Hepatocyte (in vitro differentiated cells): ENCODE measurements at regions not wholly inside any gene's neighbourhood (a gene's known extent, or its start where the extent isn't known, plus 50 kb on each side); places are given as distances from the start of the nearest gene placed in this dataset.

Source experiments
- DNase-seq: peaks from one replicate; pipeline ENCODE4 v3.0.0-alpha.2; 2016; ENCODE audit warnings: low spot score
- H2AFZ ChIP-seq: fragments of 200-600 bp; sonication (generic); 2 replicates; pipeline ENCODE4 v1.6.0; 2016; ENCODE audit warnings: antibody characterized with exemption, mild to moderate bottlenecking
- H3K27ac ChIP-seq: fragments of 200-600 bp; sonication (generic); 2 replicates; pipeline ENCODE4 v1.5.1; 2016; ENCODE audit warnings: mild to moderate bottlenecking
- H3K27me3 ChIP-seq: fragments of 200-600 bp; sonication (generic); 2 replicates; pipeline ENCODE4 v1.6.1; 2016
- H3K36me3 ChIP-seq: fragments of 200-600 bp; sonication (generic); replicated peaks from 2 replicates; pipeline ENCODE4 v1.5.1; 2016; ENCODE audit warnings: low read depth; ENCODE audit not compliant: insufficient read depth
- H3K4me1 ChIP-seq: fragments of 200-600 bp; sonication (generic); 2 replicates; pipeline ENCODE4 v1.5.1; 2016; ENCODE audit warnings: mild to moderate bottlenecking, moderate library complexity; ENCODE audit not compliant: insufficient read depth
- H3K4me2 ChIP-seq: fragments of 200-600 bp; sonication (generic); 2 replicates; pipeline ENCODE4 v1.6.0; 2016
- H3K4me3 ChIP-seq: fragments of 200-600 bp; sonication (generic); 2 replicates; pipeline ENCODE4 v1.5.1; 2016; ENCODE audit warnings: mild to moderate bottlenecking
- H3K79me2 ChIP-seq: fragments of 200-600 bp; sonication (generic); 2 replicates; pipeline ENCODE4 v1.6.0; 2017; ENCODE audit warnings: mild to moderate bottlenecking
- H3K9me2 ChIP-seq: fragments of 200-600 bp; sonication (generic); replicated peaks from 2 replicates; pipeline ENCODE4 v1.6.0; 2017; ENCODE audit warnings: mild to moderate bottlenecking; ENCODE audit not compliant: insufficient read depth
- H3K9me3 ChIP-seq: fragments of 200-600 bp; sonication (generic); 2 replicates; pipeline ENCODE4 v1.5.1; 2016; ENCODE audit warnings: low read depth, mild to moderate bottlenecking
- H4K20me1 ChIP-seq: fragments of 200-600 bp; sonication (generic); 2 replicates; pipeline ENCODE4 v1.6.0; 2016; ENCODE audit warnings: mild to moderate bottlenecking; ENCODE audit not compliant: insufficient read depth, poor library complexity, severe bottlenecking
- EZH2 ChIP-seq: fragments of 200-600 bp; sonication (generic); IDR thresholded peaks from 2 replicates; pipeline ENCODE4 v1.6.1; 2016; ENCODE audit warnings: antibody characterized with exemption, mild to moderate bottlenecking, borderline replicate concordance
- EZH2phosphoT487 ChIP-seq: fragments of 200-600 bp; sonication (generic); IDR thresholded peaks from one replicate; pipeline ENCODE4 v1.6.1; 2018; ENCODE audit warnings: antibody characterized with exemption, mild to moderate bottlenecking, low read depth, moderate library complexity; ENCODE audit not compliant: unreplicated experiment, severe bottlenecking
- WGBS: methylation state at CpG from one replicate; pipeline ENCODE4 v1.1.6; 2016; ENCODE audit warnings: low lambda C conversion rate; ENCODE audit errors: missing lambda C conversion rate; 5-methylcytosine and 5-hydroxymethylcytosine counted together
- TF ChIP-seq, protein P1 (sequence below): fragments of 200-600 bp; sonication (generic); IDR thresholded peaks from 2 replicates; pipeline ENCODE4 v1.5.1; 2016; ENCODE audit warnings: antibody characterized with exemption, mild to moderate bottlenecking; ENCODE audit not compliant: poor library complexity

DNA sequence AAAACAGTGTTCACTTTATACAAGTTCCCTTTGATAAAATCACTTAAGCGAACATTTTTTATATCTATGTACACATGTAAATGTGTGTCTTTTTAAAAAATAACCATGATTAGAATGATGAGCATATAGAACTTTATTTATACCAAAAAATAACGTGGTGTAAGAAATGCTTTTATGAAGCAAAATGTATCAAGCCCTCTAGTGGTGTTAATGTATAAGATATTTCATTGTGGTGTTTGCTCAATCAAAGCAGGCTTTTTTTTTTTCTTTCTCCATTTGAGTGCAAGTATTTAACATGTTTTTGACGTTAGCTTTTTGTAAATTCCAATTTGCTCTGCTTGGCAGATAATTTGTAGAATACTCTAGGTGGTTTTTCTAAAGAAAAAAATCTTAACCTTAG lies 2092.4 kb upstream of the TENM3 start:
- WGBS, result 39% methylated on average over 3 of the region's 3 CpGs
- TF ChIP-seq, protein P1, sequence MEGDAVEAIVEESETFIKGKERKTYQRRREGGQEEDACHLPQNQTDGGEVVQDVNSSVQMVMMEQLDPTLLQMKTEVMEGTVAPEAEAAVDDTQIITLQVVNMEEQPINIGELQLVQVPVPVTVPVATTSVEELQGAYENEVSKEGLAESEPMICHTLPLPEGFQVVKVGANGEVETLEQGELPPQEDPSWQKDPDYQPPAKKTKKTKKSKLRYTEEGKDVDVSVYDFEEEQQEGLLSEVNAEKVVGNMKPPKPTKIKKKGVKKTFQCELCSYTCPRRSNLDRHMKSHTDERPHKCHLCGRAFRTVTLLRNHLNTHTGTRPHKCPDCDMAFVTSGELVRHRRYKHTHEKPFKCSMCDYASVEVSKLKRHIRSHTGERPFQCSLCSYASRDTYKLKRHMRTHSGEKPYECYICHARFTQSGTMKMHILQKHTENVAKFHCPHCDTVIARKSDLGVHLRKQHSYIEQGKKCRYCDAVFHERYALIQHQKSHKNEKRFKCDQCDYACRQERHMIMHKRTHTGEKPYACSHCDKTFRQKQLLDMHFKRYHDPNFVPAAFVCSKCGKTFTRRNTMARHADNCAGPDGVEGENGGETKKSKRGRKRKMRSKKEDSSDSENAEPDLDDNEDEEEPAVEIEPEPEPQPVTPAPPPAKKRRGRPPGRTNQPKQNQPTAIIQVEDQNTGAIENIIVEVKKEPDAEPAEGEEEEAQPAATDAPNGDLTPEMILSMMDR, result peak; percentile 53
- no peak for TF ChIP-seq EZH2
- no peaks in the 10 kb centered on the region for H3K9me2 ChIP-seq
- H3K27me3 ChIP-seq, result no peaks in the 10 kb centered on the region
- no peaks in the 10 kb centered on the region for H3K9me3 ChIP-seq
- H3K27ac ChIP-seq, result no peak overlapping the region
- no peaks in the 10 kb centered on the region for H4K20me1 ChIP-seq
- no peaks in the 10 kb centered on the region for H3K79me2 ChIP-seq
- no peak overlapping the region for H3K4me2 ChIP-seq
- no peak for DNase-seq
- no peaks in the 10 kb centered on the region for H3K4me1 ChIP-seq
- no peak overlapping the region for H3K4me3 ChIP-seq
- H3K36me3 ChIP-seq, result no peaks in the 10 kb centered on the region
- H2AFZ ChIP-seq, result no peak overlapping the region

GRCh38 chr4:180152831-180153230 lies 2090.4 kb upstream of the TENM3 start:
- Histone ChIP-seq H2AFZ (no peak overlapping the region), H3K27ac (no peak overlapping the region), H3K79me2 (no peaks in the 10 kb centered on the region), H3K4me3 (no peak overlapping the region), H3K4me1 (no peaks in the 10 kb centered on the region), H3K9me3 (no peaks in the 10 kb centered on the region), H3K27me3 (no peaks in the 10 kb centered on the region), H3K36me3 (no peaks in the 10 kb centered on the region), H3K9me2 (no peaks in the 10 kb centered on the region), H3K4me2 (no peak overlapping the region), H4K20me1 (no peaks in the 10 kb centered on the region)
- 92% methylated on average over 3 of the region's 3 CpGs for WGBS
- TF ChIP-seq EZH2phosphoT487, result no peak
- TF ChIP-seq, protein P1, result no peak
- TF ChIP-seq EZH2, result no peak
- DNase-seq, result no peak

- Histone ChIP-seq H3K9me2 (no peaks in the 10 kb centered on the region), H3K27me3 (no peaks in the 10 kb centered on the region), H4K20me1 (no peaks in the 10 kb centered on the region), H3K4me3 (no peak overlapping the region), H3K36me3 (no peaks in the 10 kb centered on the region), H2AFZ (no peak overlapping the region), H3K9me3 (no peaks in the 10 kb centered on the region), H3K79me2 (no peaks in the 10 kb centered on the region), H3K27ac (no peak overlapping the region), H3K4me2 (no peak overlapping the region), H3K4me1 (no peaks in the 10 kb centered on the region)
- DNase-seq, result no peak
- WGBS, result 94% methylated on average over 5 of the region's 5 CpGs
- TF ChIP-seq EZH2, result no peak
- no peak for TF ChIP-seq EZH2phosphoT487
- TF ChIP-seq, protein P1, result no peak
These were observed 2089.6 kb upstream of the TENM3 start for GRCh38 chr4:180153587-180153986.

- H3K27ac ChIP-seq, result no peak overlapping the region
- H3K9me2 ChIP-seq, result no peaks in the 10 kb centered on the region
- no peak for DNase-seq
- H3K79me2 ChIP-seq, result no peaks in the 10 kb centered on the region
- H3K4me2 ChIP-seq, result no peak overlapping the region
- TF ChIP-seq EZH2phosphoT487, result no peak
- TF ChIP-seq, protein P1, result no peak
- no peak for TF ChIP-seq EZH2
- no peak overlapping the region for H3K4me3 ChIP-seq
- no peaks in the 10 kb centered on the region for H3K9me3 ChIP-seq
- H2AFZ ChIP-seq, result no peak overlapping the region
- H3K36me3 ChIP-seq, result no peaks in the 10 kb centered on the region
- H3K4me1 ChIP-seq, result no peaks in the 10 kb centered on the region
- 100% methylated on average over 1 of the region's 1 CpG for WGBS
- no peaks in the 10 kb centered on the region for H4K20me1 ChIP-seq
- no peaks in the 10 kb centered on the region for H3K27me3 ChIP-seq
These were observed 2086.5 kb upstream of the TENM3 start for GRCh38 chr4:180156684-180157083.
